T-helper 9 cell (primary cell): ENCODE measurements at regions not wholly inside any gene's neighbourhood (a gene's known extent, or its start where the extent isn't known, plus 50 kb on each side); places are given as distances from the start of the nearest gene placed in this dataset.
A peak's percentile ranks its signal among the peaks of the same experiment; 100 is the strongest.

Experiments
- DNase-seq: peaks from one replicate; pipeline ENCODE4 v3.0.0-alpha.2; 2020

- DNase-seq: peak; percentile 60
These were observed 78.0 kb upstream of the BCOR start for GRCh38 chrX:40175511-40176350.

- no peak for DNase-seq
These were observed 77.2 kb upstream of the BCOR start for GRCh38 chrX:40174854-40175510.

GRCh38 chrX:40174001-40174853 lies 76.5 kb upstream of the BCOR start:
- DNase-seq: no peak

- no peak for DNase-seq
These were observed 75.6 kb upstream of the BCOR start for GRCh38 chrX:40173143-40174000.

GRCh38 chrX:40172401-40173142 lies 74.8 kb upstream of the BCOR start:
- no peak for DNase-seq

GRCh38 chrX:40171513-40172400 lies 74.0 kb upstream of the BCOR start:
- DNase-seq: no peak

- no peak for DNase-seq
These were observed 73.2 kb upstream of the BCOR start for GRCh38 chrX:40170830-40171512.

GRCh38 chrX:40169193-40170101 lies 71.7 kb upstream of the BCOR start:
- peak; percentile 65 for DNase-seq

GRCh38 chrX:40168480-40169011 lies 70.8 kb upstream of the BCOR start:
- DNase-seq: no peak

- no peak for DNase-seq
These were observed 70.2 kb upstream of the BCOR start for GRCh38 chrX:40167850-40168479.

- no peak for DNase-seq
These were observed 69.6 kb upstream of the BCOR start for GRCh38 chrX:40167233-40167849.

- DNase-seq: no peak
These were observed 68.8 kb upstream of the BCOR start for GRCh38 chrX:40166582-40166981.

GRCh38 chrX:40165861-40166260 lies 68.1 kb upstream of the BCOR start:
- no peak for DNase-seq

GRCh38 chrX:40165206-40165605 lies 67.4 kb upstream of the BCOR start:
- DNase-seq: no peak

GRCh38 chrX:40164751-40165150 lies 67.0 kb upstream of the BCOR start:
- DNase-seq: no peak

GRCh38 chrX:40158036-40158706 lies 60.4 kb upstream of the BCOR start:
- DNase-seq: no peak
